NB4 (cell line): ENCODE measurements at regions not wholly inside any gene's neighbourhood (a gene's known extent, or its start where the extent isn't known, plus 50 kb on each side); places are given as distances from the start of the nearest gene placed in this dataset.
A peak's percentile ranks its signal among the peaks of the same experiment; 100 is the strongest.

ENCODE experiments used
- DNase-seq: peaks from one replicate; pipeline ENCODE4 v3.0.0; 2010; ENCODE audit warnings: low read depth
- H3K4me3 ChIP-seq: one replicate; pipeline ENCODE4 v1.5.1; 2011; ENCODE audit warnings: mild to moderate bottlenecking, low read depth, low read length, moderate library complexity
- MAX ChIP-seq: IDR thresholded peaks from 2 replicates; pipeline ENCODE4 v1.6.1; 2011; ENCODE audit warnings: low read depth, low read length
- MYC ChIP-seq: IDR thresholded peaks from 2 replicates; pipeline ENCODE4 v1.6.1; 2011; ENCODE audit warnings: low read depth, low read length
- POLR2A ChIP-seq: IDR thresholded peaks from 2 replicates; pipeline ENCODE4 v1.6.1; 2011; ENCODE audit warnings: mild to moderate bottlenecking; ENCODE audit not compliant: insufficient read length; ENCODE audit errors: extremely low read depth
- TF ChIP-seq, protein P1 (sequence below): IDR thresholded peaks from one replicate; pipeline ENCODE4 v1.5.1; 2012; ENCODE audit warnings: low read depth, low read length

DNA sequence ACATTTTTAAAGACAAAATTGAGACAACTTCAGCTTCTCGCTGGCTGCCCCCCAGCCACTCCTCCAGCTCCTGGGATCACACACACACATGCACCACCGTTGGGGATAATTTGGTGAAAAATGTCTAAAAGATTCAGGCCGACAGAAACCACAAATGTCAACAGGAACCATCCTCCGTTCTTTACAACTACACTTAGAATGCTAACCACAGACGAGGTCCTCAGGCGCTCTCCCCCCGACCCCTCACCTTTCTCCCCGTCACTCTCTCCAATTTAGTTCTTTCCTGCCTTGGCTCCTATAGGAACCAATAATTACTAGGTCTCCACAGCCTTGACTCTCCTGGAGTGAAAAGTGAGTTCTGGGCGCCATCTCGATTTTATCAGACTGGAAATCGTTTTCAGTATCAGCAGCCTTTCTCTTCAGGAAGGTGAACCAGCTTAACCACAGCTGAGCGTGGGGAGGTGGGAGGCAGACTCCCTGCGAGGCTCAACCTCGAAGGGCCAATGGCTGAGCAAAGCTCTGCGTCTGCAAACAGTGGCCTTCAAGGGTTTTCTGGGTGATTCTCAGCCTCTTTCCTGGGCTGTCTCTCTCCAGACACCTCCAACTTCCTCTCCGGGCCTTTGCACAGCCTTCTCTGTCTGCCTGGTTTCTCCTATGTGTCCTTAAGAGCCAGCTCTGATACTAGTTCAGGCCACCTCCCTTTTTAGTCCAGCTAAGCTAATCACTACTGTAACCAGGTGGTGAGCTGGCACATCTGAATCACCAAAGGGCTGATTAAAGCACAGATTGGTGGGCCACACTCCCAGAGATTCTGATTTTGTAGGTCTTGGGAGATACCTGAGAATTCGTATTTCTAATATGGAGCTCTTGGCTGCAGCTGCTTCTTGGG, 115.7 kb upstream of the COPS8 start:
- TF ChIP-seq MYC (no peak), MAX (no peak), POLR2A (no peak)
- TF ChIP-seq, protein P1, sequence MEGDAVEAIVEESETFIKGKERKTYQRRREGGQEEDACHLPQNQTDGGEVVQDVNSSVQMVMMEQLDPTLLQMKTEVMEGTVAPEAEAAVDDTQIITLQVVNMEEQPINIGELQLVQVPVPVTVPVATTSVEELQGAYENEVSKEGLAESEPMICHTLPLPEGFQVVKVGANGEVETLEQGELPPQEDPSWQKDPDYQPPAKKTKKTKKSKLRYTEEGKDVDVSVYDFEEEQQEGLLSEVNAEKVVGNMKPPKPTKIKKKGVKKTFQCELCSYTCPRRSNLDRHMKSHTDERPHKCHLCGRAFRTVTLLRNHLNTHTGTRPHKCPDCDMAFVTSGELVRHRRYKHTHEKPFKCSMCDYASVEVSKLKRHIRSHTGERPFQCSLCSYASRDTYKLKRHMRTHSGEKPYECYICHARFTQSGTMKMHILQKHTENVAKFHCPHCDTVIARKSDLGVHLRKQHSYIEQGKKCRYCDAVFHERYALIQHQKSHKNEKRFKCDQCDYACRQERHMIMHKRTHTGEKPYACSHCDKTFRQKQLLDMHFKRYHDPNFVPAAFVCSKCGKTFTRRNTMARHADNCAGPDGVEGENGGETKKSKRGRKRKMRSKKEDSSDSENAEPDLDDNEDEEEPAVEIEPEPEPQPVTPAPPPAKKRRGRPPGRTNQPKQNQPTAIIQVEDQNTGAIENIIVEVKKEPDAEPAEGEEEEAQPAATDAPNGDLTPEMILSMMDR = no peak
- no peak overlapping the region for H3K4me3 ChIP-seq
- DNase-seq = no peak

DNA sequence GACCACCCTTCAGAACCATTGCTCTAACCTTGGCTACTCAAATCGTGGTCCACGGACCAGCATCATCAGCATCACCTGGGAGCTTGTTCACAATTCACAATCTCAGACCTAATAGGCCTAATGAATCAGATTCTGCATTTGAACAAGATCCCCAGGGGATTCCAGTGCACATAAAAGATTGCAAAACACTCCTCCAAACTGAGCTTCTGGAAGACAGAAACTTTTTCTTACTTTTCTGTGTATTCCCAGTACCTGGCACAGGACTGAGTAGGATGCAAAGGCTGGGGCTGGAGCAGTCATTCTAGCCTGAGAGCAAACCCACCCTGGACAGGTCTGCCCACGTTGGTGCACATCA, 115.1 kb upstream of the COPS8 start:
- no peak overlapping the region for H3K4me3 ChIP-seq
- TF ChIP-seq POLR2A (no peak), MAX (no peak), MYC (no peak)
- TF ChIP-seq, protein P1 = no peak
- DNase-seq = no peak

DNA sequence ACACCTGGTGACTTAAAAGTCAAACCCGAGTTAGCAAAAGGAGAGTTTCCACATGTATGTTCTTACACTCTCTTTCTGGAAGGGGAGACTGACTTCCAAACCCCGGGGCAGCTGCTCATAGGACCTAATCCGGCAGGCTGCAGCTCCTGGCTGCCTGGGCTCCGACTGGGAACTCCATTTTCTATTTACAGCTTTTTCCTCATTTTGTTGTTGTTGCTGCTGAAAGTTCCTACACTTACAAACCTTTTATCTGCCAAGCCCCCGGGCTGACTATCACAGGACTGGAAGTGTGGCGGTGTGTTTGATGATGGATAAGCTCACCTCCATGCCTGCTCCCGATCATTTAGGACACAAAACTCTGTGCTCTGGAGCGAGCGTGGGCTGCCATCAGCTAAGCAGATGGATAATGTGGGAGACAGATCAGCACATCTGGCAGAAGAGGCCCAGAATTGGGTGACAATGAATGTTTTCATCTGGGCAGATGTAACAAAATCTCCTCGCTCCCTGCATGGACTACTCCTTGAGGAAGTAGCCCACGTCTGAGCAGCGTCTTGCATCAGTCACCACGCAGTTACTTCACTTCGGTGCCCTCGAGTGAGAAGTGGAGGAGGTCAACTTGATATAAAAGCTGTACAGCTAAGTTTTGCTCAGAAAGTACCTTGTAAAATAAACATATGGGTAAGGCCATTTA, 114.4 kb upstream of the COPS8 start:
- no peak for TF ChIP-seq MAX
- TF ChIP-seq, protein P1 = no peak
- no peak for TF ChIP-seq MYC
- no peak for TF ChIP-seq POLR2A
- DNase-seq = peak; percentile 25
- H3K4me3 ChIP-seq = no peak overlapping the region

DNA sequence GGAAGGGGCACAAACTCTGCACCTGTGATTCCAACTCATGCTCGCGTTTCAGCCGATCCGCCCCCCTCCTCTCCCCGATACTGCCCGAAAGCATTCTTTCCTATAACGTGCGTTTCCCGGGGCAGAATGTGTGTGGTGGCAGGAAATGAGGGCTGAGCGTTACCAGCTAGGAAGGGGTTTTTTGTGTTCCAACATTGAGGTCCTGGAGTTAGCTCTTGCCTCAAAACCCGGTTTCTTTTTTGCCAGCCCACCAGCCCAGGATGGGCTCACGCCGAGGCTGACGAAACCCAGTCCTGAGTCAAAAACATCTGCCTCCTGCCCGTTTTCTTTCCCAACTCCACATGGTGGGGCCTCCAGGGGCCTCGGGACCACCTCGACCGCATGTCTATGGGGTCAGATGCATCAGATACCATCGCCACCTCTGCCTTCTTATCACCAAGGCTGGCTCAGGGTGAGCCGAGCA, 113.7 kb upstream of the COPS8 start:
- H3K4me3 ChIP-seq = no peak overlapping the region
- DNase-seq = no peak
- TF ChIP-seq, protein P1 = no peak
- TF ChIP-seq MYC (no peak), POLR2A (no peak), MAX (no peak)

GRCh38 chr2:236972491-236973342, 113.0 kb upstream of the COPS8 start:
- DNase-seq = no peak
- no peak for TF ChIP-seq MAX
- TF ChIP-seq, protein P1 = no peak
- no peak for TF ChIP-seq POLR2A
- no peak for TF ChIP-seq MYC
- H3K4me3 ChIP-seq = no peak overlapping the region
